Glomerular endothelial cell (primary cell): ENCODE measurements at regions not wholly inside any gene's neighbourhood (a gene's known extent, or its start where the extent isn't known, plus 50 kb on each side); places are given as distances from the start of the nearest gene placed in this dataset.

Source experiments
- DNase-seq: peaks from one replicate; pipeline ENCODE4 v3.0.0-alpha.2; 2011; ENCODE audit warnings: low read depth, low spot score; ENCODE audit errors: extremely low read depth

DNA sequence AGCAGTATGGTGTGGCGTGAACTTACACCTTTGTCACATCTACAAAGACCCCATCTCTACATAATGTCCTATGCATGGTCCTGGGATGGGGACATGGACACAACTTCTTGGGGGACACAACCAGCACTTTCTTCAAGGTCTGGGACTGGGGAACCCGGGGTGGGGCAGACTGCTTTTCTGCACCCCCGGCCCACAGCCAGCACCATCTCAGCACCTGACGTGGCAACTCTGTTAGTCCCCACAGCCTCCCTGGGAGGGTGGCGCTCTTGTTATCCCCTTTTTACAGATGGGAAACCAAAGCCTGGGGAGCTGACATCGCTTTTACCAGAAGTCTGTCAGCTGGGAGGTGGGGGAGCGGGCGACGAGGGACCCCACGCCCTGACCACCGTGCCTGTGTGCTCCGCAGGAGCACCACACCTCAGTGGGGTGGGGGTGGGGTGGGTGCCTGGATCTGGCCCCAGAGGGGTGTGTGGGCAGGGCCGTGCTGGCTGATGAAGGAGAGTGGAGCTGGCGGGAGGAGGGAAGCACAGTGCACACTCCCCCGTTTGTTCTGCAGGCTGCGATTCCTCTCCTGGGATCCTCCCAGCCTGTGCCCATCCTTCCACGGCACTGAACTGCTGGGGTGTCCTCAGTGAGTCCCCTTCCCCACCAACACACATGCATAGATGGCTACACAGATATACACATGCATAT is 115.4 kb upstream of the GSE1 start:
- DNase-seq = no peak

DNA sequence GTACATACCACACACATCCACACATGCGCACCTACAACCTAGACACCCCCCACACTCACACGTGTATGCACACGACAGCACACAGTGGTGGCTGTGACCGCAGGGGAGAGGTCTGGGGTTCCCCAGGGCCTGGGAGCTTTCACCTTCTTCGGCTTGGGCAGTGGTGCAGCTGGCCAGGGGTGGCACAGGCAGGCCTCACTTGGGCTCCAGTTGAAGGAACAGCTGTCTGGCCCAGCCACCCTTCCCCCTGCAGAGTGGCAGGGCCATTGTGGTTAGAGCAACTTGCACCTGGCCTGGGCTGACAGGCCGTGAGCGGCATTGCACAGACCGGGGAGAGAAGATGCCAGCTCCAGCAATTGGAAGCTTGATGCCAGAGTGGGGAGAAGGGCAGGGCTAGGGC is 114.5 kb upstream of the GSE1 start:
- no peak for DNase-seq

DNA sequence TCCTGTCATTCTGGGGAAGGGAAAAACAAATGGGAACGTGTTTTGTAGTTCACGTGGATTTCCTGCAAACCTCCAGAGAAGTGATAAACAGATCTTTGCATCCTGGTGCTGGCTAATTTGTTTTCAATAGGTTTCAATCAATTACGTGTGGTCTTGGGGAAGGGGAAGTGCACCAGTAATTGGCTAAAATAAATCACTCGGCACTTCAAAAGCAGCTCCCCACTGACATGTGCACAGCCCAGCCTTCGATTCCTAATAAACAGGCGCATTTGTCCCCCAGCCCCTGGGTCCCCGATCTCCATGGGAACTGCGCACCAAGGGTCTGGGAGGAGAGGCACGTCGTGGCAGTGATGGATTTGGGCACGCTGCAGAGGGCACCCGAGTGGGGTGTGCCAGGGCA is 112.9 kb upstream of the GSE1 start:
- DNase-seq = no peak

DNA sequence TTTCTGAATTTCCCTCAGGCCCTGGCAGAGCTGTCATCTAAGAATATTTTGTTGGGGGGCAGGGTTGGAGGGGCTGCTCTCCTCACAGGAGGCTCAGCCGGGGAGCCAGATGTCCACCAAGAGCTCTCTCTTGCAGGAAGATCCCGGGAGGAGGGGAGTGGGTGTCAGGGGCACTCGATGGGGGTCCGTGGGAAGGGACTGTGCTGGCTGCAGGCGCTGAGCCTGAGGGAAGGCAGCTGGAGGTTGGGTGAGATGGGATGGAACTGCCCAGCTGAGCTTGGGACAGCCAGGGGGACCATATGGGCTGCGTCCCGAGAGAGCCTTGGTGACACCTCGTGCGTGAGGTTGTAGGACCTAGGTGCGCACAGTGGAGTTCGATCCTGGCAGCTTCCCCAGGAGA is 111.2 kb upstream of the GSE1 start:
- DNase-seq = no peak

DNA sequence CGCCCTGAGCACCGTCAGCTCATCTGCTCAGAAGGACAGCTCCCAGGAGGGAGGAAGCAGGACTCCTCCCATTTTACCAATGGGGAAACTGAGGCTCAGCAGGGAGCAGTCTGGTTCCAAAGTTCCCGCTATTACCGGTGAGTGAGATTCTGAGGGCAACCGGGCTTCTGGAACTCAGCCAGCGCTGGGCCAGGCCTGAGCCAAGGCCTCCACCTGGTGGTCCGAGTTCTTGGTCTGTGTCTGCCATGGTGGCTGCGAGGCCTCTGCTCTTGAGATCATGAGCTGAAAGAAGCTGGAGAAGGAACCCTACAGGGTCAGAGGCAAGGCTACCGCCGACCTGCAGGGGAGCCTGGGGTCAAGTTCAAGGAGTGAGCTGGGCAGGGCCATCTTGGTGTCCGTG is 110.8 kb upstream of the GSE1 start:
- DNase-seq = no peak

DNA sequence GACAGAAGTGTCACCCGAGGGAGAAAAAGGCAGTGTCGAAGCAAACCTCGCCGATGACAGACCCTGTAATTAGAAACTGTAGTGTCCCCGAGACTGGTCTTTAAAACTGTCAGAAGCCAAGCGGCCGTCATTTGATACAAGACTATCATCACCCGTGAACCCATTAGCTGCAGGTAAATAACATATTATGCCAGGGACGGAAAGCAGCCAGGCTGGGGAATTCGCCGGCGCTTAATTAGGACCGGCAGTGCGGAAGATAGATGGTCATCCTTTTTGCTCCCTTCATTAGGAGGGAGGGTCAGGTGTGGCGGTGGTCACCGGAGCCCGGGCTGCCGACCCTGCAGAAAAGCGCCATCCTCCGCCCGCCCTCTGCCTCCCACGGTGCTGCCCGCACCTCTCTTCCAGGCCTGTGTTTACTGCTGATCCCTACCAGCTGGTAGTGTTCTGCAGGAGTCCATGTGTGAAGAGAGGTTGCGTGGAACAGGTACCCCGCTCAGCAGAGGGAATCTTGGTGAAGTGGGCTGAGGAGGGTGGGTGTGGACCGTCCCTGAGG is 109.4 kb upstream of the GSE1 start:
- DNase-seq = no peak

DNA sequence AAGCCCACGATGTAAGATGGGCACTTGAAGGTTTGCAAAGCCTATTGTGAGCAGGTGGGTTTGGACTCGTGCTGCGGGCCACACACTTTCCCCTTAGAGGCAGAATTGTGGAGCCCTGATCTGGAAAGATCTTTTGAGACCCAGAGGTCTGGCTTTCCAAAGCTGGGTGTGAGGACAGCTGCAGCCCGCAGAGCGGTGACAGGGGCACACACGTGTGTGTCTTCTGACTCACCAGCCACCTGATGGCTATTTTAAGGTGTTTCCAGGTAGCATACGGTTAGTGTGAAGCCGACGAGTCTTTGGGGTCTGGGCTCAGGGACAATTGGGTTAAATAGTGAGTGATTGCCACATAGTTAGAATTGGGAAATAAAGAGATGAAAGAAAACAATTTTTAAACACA is 108.9 kb upstream of the GSE1 start:
- DNase-seq = no peak

DNA sequence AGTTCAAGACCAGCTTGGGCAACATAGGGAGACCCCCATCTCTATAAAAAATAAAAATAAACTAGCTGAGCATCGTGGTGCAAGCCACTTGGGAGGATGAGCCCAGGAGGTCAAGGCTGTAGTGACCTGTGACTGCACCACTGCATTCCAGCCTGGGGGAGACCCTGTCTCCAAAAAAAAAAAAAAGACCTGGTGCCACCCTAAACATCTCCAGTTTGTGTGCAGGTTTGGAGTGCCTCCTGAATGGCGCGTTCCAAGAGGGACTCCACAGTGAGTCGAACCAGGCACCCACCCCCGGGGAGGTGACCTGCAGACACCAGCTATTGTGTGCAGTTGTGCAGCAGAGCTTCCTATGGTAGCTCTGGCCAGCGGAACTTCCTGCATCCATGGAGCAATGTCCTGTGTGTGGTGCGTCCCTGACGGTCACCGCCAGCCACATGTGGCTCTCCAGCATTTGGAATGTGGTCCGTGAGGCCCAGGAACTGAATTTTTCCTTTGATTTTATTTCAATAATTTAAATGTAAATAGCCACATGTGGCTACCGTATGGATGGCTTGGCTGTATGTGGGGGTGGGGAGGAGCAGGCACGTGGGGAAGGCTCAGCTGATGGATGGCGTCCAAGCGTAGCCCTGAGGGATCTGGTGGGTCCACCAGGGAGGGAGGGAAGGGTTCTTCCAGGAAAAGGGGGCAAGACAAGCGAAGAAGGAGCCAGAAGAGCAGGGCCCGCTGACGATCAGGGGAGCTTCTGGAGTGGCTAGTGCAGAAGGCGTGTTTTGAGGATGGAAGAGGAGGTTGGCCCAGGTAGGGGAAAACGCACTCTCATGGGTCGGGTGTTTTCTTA is 107.1 kb upstream of the GSE1 start:
- no peak for DNase-seq

DNA sequence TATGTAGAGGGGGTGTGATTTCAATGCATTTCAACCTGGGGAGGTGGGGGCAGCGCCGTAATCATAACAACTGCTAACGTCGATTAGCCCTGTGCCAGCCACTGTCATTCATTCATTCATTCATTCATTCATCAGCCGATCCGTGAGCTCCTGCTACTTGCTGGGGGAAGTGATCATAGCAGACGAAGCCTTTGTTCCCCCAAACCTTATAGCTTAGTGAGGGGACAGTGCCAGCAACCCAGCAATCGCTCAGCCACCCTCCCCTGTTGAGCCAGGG is 106.5 kb upstream of the GSE1 start:
- no peak for DNase-seq

DNA sequence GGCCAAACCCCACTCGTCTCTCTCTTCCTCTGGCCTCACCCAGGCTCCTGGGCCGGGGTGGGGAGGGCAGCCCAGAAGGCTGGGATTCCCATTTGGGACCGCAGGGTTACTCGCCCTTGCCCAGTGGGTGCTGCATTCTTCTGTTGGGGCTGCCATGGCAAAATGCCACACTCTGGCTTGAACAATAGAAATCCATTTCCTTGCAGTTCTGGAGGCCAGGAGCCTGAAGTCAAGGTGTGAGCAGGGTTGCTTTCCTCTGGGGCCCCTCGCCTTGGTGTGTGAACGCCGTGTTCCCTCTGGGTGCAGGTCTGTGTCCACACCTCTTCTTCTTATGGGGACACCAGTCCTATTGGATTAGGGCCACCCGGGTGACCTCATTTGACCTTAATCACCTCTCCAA is 105.8 kb upstream of the GSE1 start:
- DNase-seq = no peak

DNA sequence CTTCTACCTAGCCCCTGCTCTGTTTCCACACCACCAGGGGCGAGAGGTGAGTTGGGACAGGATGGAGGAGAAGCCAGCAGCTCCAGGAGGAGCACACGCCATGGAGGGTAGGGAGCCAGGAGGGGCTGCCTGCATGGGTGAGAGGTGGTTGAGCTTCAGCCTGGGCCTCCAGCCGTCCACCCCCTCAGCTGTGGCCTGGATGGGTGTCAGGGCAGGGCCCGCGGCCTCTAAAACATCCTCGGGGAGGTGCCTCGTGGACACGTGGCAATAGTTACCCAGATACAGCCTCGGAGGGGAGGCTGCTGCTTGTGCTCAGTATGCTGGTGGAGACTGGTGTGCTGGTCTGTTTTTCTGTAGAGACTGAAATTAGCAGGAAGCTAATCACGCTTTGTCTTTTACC is 104.7 kb upstream of the GSE1 start:
- no peak for DNase-seq

DNA sequence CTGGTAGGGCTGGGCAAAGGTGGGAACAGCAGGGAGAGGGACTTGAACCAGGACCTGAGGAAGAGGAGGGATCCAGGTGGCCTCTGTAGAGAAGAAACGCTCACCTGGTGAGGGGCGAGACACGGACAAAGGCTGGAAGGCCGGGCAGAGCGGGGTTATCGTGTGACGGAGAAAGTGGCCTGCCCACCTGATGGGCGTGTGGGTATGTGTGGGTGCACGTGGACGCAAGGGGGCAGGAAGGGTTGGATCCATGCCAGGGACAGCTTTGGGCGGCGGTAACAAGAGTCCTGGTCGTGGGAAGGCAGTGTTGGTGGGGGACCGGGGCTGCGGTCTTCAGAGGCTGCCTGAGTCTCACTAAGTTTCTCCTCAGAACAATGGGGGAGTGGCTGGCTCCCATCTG is 104.1 kb upstream of the GSE1 start:
- DNase-seq = no peak

DNA sequence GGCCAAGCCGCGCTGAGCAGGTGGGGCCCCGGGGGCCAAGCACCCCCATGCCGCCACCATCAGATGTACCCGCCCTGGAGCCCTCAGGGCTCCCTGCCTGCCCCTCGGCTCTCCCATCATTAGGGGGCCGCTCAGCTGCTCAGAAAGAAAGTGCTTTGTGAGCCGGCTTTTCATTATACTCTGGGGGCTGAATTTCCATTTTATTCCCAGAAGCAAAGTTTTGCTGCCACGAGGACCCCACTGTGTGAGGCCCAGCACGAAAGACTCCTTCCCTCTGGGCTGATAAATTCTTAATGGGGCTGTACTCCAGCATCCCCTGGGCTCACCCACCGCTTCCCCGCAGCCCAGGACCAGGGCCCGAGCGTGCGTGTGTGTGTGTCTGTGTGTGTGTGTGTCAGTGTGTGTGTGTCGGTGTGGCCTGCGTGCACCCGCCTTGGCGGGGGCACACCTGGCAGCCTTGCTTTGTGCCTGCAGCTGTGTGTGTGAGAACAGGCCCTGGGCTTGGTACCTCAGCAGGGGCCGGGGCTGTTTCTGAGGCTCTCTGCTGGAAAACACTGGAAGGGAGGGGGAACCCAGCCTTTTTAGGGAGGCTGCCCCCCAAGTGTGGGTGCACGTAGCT is 103.0 kb upstream of the GSE1 start:
- no peak for DNase-seq

DNA sequence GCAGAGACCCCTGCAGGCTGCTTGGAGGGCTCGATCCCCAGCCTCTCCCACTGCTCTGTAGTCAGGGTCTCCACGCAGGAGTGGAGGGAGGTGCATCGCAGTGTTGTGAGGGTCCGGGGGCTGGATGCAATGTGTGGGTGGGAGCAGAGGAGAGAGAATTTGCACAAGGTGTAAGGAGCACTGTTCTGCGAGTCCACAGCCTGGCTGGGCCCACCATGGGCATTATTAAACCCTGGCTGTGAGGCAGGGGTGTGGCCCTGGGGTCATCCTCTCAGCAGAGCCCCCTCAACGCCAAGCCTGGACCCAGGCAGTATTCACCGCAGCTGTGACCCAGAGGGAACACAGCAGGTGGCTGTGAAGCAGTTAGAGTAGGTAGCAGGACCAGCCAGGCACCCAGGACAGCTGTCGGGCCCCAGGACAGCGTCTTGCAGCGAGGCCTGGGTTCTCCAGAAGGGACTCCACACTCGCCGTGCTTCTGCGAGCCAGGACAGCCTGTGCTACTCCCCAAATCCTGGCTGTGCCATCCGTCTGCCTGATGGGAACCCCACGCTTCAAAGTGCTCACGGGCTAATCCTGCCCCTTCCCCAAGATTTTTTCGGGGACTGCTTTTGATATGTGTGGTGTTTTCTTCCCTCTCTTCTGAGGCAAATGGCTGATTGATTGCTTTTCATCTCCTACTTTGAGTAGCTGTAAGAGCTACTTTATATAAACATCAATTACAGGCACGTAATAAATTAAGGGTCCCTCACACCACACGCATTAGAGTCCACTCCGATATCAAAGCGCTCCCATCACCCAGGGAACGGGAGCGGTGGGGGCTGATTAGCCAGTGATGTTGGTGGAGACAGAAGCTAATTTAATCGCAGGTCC is 100.9 kb upstream of the GSE1 start:
- no peak for DNase-seq

DNA sequence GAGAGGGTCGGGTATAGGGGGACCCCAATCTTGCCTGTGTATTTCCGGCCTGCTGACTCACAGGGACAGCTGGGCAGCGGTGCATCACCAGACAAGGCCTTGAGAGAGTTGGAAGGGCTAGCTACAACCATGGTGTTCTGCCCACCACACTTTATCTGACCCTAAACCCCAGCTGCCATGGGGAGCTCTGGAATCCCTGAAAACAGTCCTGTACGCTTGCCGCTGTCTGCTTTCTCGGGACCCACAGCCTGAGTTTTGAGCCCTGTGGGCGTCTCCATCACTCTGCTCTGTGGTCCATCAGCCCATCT is 100.4 kb upstream of the GSE1 start:
- DNase-seq = no peak

DNA sequence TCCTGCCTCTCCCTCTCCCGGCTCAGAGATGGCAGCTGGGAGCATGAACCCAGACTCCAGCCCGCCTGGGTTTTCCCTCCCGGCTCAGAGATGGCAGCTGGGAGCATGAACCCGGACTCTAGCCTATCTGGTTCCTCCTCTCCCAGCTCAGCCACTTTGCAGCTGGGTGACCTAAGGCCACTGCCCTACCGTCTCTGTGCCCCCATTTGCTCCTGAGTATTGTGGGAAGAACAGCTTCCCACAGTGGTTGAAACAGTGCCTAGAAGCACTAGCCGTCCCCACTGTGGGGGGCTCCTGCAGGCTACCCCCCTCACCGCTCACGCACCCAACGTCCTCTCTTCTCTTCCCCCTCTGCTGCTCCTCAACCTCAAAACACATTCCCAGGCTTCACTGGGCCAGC is 99.9 kb upstream of the GSE1 start:
- no peak for DNase-seq

DNA sequence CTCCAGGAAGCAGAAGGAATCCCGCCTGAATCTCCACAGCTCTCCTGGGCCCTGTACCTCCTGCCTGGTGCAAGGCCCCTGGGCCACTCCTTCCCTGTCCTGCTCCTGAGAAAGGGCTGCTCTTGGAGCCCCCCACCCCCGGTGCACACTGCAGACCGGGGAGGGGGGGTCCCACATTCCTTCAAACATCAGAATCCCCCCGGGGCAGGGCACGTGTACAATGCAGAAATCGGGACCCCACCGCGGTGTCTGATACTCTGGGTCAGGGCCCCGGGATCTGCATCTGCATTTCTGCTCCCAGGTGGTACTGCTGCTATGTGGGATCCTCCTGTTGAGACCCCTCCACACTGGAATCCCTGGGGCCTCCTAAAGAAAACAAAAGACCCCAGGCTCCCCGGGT is 99.5 kb upstream of the GSE1 start:
- DNase-seq = no peak

DNA sequence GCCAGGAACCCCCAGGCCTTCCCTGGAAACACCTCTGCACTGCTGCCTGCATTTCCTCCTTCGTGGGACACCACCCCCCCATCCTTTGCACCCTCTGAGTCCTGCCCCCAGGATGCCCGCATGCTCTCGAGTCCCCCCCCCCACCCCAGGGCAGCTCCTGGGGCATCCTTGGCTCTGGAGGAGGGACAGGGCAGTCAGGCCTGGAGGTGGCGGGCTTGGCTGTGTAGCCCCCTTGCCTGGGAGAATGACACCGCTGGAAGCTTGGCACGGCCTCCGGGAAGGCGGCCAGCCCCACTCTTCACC is 98.9 kb upstream of the GSE1 start:
- DNase-seq = no peak

DNA sequence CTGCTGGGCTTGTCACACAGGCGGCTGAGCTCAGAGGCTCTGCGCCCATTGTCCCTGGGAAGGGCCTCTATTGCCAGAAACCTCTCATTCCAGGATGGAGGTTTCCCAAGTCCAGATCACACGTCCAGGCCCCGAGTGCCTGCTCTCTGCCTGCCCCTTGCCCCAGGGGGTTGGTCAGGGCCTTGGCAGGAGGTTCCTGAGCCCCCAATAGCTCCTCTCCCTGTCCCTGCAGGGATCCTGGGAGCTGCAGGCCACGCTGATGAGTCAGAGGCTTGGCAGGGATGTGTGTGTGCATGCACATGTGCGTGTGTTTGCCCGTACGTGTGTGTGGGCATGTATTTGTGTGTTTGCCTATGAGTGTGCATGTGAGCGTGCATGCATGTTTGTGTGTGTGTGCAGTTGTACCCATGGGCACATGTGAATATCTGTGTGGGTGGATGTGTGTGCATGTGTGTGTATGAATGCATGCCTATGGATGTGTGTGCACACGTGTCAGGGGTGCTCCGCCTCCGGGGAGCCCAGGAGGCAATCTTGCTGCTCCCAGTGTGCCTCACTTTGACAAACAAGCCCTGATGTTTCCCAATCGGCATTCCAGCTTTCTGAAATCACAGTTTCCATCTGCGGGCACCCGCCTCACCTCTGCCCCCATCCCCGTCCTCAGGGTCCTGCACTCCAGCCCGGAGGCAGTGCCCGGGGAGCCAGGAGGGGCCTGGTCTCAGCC is 98.4 kb upstream of the GSE1 start:
- no peak for DNase-seq

DNA sequence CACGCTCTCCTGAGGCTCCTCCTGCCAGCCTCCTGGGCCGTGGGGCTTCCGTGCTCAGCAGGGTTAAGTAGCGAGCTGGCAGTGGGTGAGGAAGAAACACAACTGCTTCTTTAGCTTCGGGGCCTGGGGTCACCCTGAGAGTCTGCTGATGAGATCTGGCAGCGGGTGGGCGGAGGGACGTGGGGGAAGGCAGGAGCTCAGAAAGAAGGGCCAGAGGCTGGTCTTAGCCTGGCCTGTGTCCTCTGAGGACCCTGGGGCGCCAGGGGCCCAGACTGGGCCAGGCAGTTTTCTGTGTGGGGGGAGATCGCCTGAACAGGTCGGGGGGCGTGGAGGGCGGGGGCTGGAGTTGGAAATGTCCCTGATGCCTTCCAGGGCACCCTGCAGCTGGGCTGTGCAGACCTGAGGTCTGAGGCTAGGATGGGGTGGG is 97.8 kb upstream of the GSE1 start:
- DNase-seq = no peak
